Occipital lobe (tissue), 1 donor: ENCODE measurements at regions not wholly inside any gene's neighbourhood (a gene's known extent, or its start where the extent isn't known, plus 50 kb on each side); places are given as distances from the start of the nearest gene placed in this dataset.

Experiments
- DNase-seq: peaks from one replicate; lab custom pipeline; 2025; lab: John Stamatoyannopoulos, UW

GRCh38 chr3:72261566-72262564 is 476.9 kb upstream of the PROK2 start:
- no peak for DNase-seq

GRCh38 chr3:72260588-72260910 is 475.6 kb upstream of the PROK2 start:
- no peak for DNase-seq

DNA sequence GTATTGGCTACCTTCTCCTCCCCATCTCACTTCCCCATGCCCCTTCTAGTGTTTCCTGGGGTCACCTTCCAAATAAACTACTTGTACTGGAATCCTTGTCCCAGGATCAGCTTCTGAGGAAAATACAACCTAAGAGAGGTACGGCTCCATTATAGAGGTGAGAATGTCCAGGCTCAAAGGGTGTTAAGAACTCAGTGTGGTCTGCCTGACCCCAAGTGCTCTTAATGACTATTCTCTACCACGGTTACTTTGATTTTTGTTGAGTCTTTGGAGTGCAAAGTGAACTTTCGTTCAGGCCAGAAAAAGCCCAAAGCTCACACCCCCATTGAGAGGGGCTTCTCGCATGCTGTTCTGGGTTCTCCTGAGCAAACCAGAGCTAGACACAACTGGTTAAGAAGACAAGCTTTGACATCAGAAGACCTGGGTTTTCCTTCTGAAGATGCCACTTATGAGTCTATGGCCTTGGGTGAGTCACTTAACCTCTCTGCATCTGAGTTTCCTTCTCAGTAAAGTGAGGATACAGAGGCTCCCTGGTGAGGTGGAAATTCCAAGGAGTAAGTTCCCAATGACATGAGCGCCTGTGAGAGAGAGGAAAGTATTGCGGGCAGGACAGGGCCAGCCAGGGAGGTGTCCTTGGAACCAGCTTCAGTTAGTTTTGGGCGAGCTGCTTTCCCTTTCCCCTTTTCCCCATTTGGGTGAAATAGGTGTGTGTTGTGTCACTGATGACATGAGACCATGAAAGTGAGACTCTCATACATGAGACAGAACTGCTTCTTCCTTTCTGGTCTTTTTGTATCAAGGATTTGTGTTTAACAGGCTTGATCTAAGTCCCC is 475.0 kb upstream of the PROK2 start:
- DNase-seq: no peak

DNA sequence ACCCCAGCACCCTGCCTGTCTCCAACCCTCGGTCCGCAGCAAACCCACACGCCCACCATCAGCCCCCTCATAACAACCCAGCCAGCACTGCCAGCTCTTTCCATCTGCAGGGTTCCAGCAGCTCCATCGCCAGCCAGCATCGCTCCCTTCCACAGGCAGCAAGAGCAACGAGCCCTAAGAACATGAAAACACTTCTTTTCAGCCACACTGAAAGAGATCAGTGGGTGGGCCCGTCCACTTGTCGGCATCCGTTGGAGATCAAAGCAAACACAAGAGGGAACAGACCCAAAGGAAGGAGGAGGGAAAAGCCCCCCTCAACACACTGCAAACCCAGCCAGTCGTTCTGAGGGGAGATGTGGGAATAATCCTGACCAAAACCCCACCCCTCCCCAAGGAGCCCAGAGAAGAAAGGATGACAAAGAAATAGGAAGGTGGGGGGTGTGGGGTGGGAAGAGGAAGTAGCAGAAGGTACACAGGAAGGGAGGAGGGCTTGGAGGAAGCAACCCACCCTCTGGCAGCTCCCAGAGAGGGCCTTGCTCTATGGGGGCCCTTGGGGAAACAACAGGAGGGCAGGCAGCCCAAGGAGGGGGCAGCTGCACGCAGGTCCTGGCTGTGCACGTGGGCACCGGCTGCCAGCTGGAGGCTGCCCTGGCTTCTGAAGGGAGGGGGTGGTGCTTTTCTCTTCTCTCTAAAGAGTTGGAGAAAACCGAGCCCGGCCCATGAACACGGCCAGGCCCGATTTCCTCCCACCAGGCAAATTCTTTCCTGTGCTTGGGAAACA is 473.6 kb upstream of the PROK2 start:
- no peak for DNase-seq

GRCh38 chr3:72257738-72258137 is 472.8 kb upstream of the PROK2 start:
- no peak for DNase-seq

- no peak for DNase-seq
These were observed 472.3 kb upstream of the PROK2 start for GRCh38 chr3:72257203-72257602.

GRCh38 chr3:72256716-72257115 is 471.8 kb upstream of the PROK2 start:
- DNase-seq: no peak

GRCh38 chr3:72255791-72256559 is 471.0 kb upstream of the PROK2 start:
- no peak for DNase-seq

DNA sequence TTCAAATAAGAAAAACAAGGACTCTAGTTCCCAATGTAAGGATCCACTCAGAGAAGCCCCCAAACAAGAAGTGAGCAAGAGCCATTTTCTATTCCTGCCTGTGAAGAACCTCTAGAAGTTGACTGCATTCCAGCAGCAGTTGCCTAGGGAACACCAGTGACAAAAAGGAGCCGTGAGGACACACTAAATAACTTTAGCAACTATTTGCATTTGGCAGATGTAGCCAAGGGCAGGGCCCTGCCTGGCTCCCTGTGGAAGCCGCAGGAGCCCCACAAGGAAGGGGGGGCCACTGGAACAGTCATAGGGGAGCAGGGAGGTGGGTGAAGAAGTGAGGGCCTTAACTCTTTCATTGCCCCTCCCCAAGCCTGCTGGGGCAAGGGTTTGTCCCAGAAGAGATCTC is 470.2 kb upstream of the PROK2 start:
- DNase-seq: no peak

- no peak for DNase-seq
These were observed 469.5 kb upstream of the PROK2 start for GRCh38 chr3:72254483-72254882.

DNA sequence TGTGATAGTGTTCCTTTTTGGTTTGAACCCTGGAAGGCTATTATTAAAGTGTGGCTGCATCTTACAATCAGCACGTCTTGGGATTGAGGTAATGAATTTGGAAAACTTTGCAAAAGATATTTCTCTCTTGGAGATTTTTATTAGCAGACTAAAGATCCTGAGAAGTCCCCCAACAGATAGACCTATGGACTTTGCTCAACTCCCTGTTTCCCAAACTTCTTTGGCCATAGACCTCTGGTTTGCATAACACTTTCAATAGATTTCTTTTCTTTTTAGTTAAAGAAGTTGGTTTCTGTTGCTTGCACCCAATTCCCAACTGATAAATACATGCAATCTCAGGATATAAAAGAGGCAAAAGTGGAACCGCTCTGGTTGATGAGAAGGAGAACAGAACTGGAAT is 465.8 kb upstream of the PROK2 start:
- DNase-seq: no peak

- DNase-seq: no peak
These were observed 463.9 kb upstream of the PROK2 start for GRCh38 chr3:72248869-72249268.

DNA sequence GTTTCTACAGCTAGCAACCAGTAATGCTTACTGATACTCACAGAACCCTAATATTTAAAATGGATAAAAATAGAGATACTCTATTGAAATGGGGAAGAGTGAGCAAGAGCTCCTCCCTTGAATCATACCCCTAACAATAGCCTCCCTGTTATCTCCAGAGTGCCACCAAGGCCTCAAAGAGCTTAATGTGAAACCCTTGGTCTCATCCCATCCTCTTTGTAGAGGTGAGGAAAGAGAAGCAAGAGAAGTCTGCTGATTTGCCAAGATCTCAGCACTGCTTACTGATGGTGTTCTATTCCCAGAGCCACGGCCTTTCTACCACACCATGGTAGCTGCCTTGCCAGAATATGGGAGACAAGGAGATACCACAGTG is 463.4 kb upstream of the PROK2 start:
- no peak for DNase-seq

DNA sequence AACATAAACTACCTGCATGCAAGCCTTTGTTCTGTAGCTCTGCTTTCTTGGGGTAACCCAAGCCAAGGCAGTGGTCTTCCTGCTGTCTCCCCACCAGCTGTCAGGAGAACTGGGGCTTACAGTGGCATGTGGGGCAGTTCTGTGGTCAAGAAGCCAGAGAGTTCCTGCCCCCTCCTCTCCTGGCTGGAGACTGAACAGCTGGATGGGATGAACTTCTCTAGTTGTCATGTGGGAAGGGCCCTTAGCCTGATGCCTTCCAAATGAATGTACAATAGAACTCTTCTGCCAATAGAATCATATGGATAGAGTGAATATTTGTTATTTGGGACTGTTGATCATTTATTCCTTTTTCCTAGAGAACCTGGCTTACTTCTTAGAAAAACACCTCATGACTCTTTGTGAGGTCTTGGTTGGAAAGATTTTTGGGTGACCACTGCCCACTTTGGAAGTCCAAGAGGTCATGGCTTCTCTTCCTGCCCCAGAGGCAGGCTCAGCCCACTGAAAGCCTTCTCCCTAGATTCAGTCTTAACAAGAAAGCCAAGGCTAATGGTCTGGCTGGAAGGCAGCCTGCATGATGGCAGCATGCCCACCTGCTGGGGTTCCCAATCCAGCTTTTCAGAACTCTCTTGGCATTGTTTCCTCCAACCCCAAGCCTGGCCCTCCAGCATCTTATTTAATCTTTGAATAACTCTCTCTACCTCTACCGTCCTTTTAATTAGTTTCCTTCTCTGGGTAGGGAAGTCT is 462.9 kb upstream of the PROK2 start:
- DNase-seq: peak; percentile 40

- DNase-seq: no peak
These were observed 462.2 kb upstream of the PROK2 start for GRCh38 chr3:72247126-72247525.

DNA sequence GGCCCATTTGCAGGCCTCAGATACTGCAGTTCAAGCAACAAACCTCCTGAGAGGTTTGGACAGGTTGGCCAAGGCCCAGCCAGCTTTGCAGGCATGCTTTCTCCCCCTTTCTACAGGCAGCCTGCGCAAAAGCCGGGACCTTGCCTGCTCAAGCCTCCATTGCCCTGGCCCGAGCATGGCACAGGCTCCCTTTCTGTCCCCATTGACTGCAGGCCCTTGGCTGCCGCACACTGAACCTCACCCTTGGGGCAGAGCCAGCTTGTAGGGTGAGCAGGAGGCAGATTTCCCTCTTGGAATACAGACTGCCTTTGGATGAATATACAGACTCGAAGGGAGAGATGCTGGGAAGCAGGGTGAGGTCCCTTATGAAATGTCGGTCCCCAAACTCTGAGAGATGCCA is 461.7 kb upstream of the PROK2 start:
- peak; percentile 45 for DNase-seq

- DNase-seq: peak; percentile 70
These were observed 460.3 kb upstream of the PROK2 start for GRCh38 chr3:72245183-72245811.

DNA sequence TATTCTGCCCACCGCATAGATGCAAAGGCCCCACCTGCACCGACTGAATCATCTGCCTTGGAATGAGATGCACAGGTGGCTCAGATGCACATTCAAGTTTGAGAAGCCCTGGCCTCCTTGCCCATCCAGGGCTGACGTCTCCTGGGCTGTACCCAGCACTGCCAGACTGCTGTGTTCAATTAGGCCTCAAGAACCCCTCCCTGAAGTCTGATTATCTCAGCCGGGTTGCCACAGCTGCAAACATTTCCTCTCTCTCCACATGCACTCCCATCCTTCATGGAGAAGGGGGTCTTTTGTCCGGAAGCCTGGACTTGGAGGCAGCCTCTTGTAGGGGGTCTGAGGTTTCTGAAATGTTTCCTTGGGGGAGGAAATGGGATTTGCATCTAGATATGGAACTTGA is 459.4 kb upstream of the PROK2 start:
- no peak for DNase-seq

- no peak for DNase-seq
These were observed 457.4 kb upstream of the PROK2 start for GRCh38 chr3:72242326-72242725.

DNA sequence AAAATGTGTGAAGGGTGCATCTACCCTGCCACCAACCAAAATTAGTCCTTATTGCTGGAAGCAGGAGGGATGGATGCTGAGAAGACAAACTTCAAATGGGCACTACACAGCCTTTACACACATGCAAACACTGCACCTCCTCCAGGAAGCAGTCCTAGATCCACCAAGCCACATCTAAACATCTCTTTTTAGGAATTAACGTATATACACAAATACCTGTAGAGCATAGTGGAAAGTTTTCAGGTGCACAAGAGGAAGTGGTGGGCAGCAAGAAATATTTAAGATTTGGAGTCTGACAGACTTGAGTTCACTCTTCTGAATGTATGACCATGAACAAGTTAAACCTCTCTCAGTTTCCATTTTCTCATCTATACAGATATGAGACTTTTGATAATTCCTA is 456.6 kb upstream of the PROK2 start:
- DNase-seq: no peak
